ENCODE measurements at regions not wholly inside any gene's neighbourhood (a gene's known extent, or its start where the extent isn't known, plus 50 kb on each side); places are given as distances from the start of the nearest gene placed in this dataset.

DNA sequence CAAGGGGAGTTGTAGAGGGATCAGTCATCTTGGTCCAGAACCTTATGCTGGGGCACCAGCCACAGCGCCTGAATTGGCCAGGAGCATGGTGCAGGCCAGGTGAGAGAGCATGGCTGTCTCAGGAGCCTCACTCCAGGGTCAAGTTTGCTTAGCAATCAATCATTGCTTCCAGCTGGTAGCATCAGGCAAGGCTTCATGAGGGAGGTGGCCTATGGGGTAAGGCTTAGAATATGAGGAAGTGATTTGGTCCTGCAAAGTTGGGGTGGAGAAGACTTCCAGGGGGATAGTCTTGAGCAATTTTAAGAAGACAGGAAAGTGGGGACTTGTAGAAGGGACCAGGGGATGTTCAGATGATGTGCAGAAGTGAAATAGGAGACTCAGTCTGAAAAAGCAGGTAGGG, 53.9 kb upstream of the PITX1 start:
- DNase-seq, result no peak

DNA sequence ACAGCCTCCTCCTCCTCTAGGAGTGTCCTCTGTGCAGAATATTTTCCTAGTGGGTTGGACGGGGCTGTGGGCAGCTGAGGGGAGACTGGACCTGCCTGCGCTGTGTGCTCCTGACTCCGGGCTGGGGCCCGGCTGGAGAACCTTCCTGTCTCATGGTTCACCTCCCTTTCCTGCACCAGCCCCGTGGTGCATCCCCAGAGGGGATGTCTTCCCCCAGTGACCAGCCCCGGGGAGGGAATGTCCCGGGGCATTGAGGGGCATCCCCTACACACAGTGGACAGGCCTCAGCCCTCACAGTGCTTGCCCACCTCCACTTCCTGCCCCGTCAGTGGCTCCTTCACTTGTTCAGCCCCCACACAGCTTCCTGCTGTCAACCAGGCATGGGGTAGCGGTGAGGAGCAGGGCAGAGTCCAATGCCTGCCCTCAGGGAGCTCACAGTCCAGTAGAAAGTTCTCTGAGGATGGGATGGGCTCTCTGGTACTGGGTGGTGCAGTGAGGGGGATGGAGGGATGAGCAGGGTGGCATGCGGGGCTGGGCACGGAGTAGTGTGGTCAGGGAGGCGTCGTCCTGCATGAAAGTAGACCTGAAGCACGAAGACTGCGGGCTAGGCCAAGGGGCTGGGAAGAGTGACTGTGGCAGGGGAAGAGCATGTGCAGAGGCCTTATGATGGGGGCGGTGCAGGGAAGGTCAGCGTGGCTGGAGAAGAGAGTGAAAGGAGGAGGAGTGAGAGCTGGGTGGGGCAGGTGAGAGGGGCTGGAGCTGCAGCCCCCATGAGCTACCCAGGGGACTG, 52.1 kb upstream of the PITX1 start:
- DNase-seq, result no peak

DNA sequence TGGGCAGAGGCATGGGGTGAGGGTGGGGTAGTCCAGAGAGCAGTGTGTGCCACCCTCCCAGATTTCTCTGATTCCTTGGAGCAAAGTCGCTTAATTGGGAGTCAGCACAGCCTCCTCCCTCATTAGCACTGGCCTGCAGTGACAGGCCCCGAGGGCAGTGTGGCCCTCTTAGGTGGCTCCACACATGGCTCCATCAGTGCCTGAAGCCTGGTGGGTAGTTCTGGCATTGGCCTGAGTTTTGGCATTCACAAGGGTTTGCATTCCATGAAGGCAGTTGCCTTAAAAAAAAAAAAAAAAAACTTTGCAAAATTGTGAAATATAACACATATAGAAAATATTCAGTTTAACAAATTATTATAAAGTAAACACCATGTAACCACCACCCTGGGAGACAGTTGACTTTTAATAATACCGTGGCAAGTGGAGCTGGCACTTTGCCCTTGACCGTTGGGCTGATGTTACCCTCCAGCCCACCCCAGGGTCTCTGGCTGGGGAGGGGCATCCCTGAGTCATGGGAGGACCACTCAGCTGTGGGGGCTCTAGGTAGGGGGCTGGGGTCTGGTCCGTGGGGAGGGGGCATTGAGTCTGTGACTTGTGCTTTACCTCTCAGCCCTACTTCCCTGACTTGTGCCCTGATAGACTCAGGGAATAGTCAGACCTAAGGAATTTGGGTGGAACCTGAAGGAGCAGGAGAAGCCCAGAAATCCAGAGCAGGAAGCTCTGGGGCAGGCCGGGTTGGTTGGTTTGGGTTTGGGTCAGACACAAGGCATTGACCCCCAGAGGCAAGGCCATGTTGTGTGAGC, 51.3 kb upstream of the PITX1 start:
- DNase-seq, result no peak

All from activated CD8-positive, alpha-beta memory T cell treated with anti-CD3 and anti-CD28 coated beads for 24 hours (primary cell).